Naive thymus-derived CD4-positive, alpha-beta T cell (primary cell): ENCODE measurements at regions not wholly inside any gene's neighbourhood (a gene's known extent, or its start where the extent isn't known, plus 50 kb on each side); places are given as distances from the start of the nearest gene placed in this dataset.

Source experiments
- ATAC-seq: fragments of 150-1000 bp; cut with Tn5 transposase; 2 replicates; pipeline ENCODE4 v1.10.0; 2021; ENCODE audit warnings: mild to moderate bottlenecking, moderate library complexity
- CTCF ChIA-PET: fragments of 350-600 bp; sonication (Branson Sonifier 250); formaldehyde crosslinking; loops from one replicate; lab custom pipeline; 2021; ENCODE audit warnings: antibody characterized with exemption; lab: Charles Lee
- POLR2A ChIA-PET: fragments of 350-600 bp; sonication (Branson Sonifier 250); formaldehyde crosslinking; loops from one replicate; lab custom pipeline; 2021; ENCODE audit warnings: antibody characterized with exemption, inconsistent platforms; lab: Charles Lee
- DNase-seq, 9 donors: peaks; one replicate each; pipeline versions ENCODE4 v3.0.0 to v3.0.0-alpha.2; 2020 to 2022; ENCODE audit warnings: mixed read lengths in 1 of 9
- H3K27ac ChIP-seq: one replicate; pipeline ENCODE4 v1.7.0; 2013; ENCODE audit warnings: mild to moderate bottlenecking, low read depth, low read length, moderate library complexity
- H3K27me3 ChIP-seq, 2 donors: one replicate each; pipeline ENCODE4 v1.7.0; 2013; ENCODE audit warnings: low read length in 2 of 2, mild to moderate bottlenecking in 2 of 2, moderate library complexity in 2 of 2; ENCODE audit not compliant: control insufficient read depth in 2 of 2, insufficient read depth in 2 of 2
- H3K36me3 ChIP-seq, 3 experiments: 1 replicate in 2 of 3; 2 replicates in 1 of 3; pipeline ENCODE4 v1.7.0; 2013; ENCODE audit warnings: low read length in 3 of 3, mild to moderate bottlenecking in 3 of 3, moderate library complexity in 1 of 3; ENCODE audit not compliant: insufficient read depth in 3 of 3, control insufficient read depth in 2 of 3
- H3K4me1 ChIP-seq, 2 donors: one replicate each; pipeline ENCODE4 v1.7.0; 2013; ENCODE audit warnings: low read length in 2 of 2, mild to moderate bottlenecking in 2 of 2, moderate library complexity in 1 of 2; ENCODE audit not compliant: control insufficient read depth in 2 of 2, insufficient read depth in 2 of 2
- H3K4me3 ChIP-seq: 2 replicates; pipeline ENCODE4 v1.7.0; 2013; ENCODE audit warnings: mild to moderate bottlenecking, low read length
- H3K9me3 ChIP-seq, 3 experiments: 1 replicate in 2 of 3; 2 replicates in 1 of 3; pipeline ENCODE4 v1.7.0; 2013; ENCODE audit warnings: low read length in 3 of 3; ENCODE audit not compliant: control insufficient read depth in 2 of 3
- H3K27ac Mint-ChIP-seq, 9 donors: one replicate each; pipeline ENCODE4 v1.8.0; 2020 to 2022; ENCODE audit warnings: mixed read lengths in 9 of 9, mild to moderate bottlenecking in 8 of 9, moderate library complexity in 5 of 9, inconsistent platforms in 2 of 9
- H3K27me3 Mint-ChIP-seq, 5 donors: one replicate each; pipeline ENCODE4 v1.8.0; 2021 to 2022; ENCODE audit warnings: mixed read lengths in 5 of 5, mild to moderate bottlenecking in 1 of 5
- H3K36me3 Mint-ChIP-seq, 5 donors: one replicate each; pipeline ENCODE4 v1.8.0; 2020 to 2022; ENCODE audit warnings: mixed read lengths in 5 of 5, mild to moderate bottlenecking in 3 of 5, inconsistent platforms in 1 of 5
- H3K4me1 Mint-ChIP-seq, 7 donors: one replicate each; pipeline ENCODE4 v1.8.0; 2020 to 2022; ENCODE audit warnings: mixed read lengths in 7 of 7, mild to moderate bottlenecking in 3 of 7, inconsistent platforms in 1 of 7
- H3K4me3 Mint-ChIP-seq, 10 donors: one replicate each; pipeline ENCODE4 v1.8.0; 2020 to 2022; ENCODE audit warnings: mild to moderate bottlenecking in 10 of 10, mixed read lengths in 10 of 10, moderate library complexity in 6 of 10, inconsistent platforms in 2 of 10
- H3K9me3 Mint-ChIP-seq, 11 donors: one replicate each; pipeline ENCODE4 v1.8.0; 2020 to 2022; ENCODE audit warnings: mixed read lengths in 11 of 11, mild to moderate bottlenecking in 4 of 11, inconsistent platforms in 1 of 11, moderate library complexity in 1 of 11
- intact Hi-C, 2 donors: fragments of 100-400 bp; cut with micrococcal nuclease; formaldehyde crosslinking; loops; one replicate each; pipeline ENCODE4 v1.15.1; 2023

DNA sequence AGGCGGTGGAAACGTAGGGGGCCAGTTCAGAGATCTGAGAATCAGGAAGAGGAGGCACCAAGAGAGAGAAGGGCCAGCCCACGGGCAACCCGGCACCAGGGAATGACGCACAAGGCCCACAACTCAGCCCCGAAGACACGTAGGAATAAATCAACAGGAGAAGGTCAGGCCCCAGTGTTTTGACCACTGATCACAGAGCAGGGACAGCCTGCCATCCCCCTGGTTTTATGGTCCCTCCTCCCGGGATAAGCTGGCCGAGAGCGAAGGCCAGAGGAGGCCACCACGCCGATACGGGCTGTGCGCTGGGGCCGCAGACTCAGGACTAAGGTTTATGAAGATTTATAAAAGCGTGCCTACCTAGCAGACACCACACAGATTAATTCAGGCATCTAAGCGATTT lies 341.4 kb downstream of the ZNF516 start:
- Mint-ChIP-seq H3K4me1 (no peaks in the 10 kb centered on the region), H3K27me3 (peaks cover 0 to 10% (median 4%) of the 10 kb centered on the region in 5 donors)
- H3K27me3 ChIP-seq: no peaks in the 10 kb centered on the region

DNA sequence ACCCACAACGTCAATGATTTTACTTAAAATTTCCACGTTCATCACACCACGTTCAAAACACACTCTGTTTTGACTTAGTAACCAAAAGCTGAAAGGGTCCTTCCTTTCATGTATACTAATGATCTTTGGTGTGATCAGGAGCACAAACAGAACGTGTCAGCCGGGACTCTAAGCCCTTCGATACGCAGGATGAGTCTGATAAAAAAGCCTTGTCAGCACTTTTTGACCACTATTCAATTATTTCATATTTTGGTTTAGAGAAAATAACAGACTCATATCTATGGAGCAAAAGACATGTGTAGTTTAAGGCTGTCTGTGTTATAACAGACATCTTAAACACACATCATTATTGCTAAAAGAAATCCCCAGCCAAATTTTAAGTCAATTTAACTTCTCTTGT lies 345.3 kb downstream of the ZNF516 start:
- Histone ChIP-seq H3K27me3 (no peaks in the 10 kb centered on the region), H3K36me3 (no peaks in the 10 kb centered on the region), H3K9me3 (no peaks in the 10 kb centered on the region), H3K4me3 (no peak overlapping the region), H3K27ac (no peak overlapping the region), H3K4me1 (no peaks in the 10 kb centered on the region)
- H3K36me3 Mint-ChIP-seq: no peaks in the 10 kb centered on the region
- no peak for DNase-seq
- no peaks in the 10 kb centered on the region for H3K9me3 Mint-ChIP-seq
- H3K27ac Mint-ChIP-seq: no peak overlapping the region
- intact Hi-C loops: no loop called here
- H3K27me3 Mint-ChIP-seq: peaks cover 0 to 7% (median 4%) of the 10 kb centered on the region in 5 donors
- H3K4me1 Mint-ChIP-seq: no peaks in the 10 kb centered on the region
- ATAC-seq: no peak
- H3K4me3 Mint-ChIP-seq: no peak overlapping the region
- POLR2A ChIA-PET: no interaction called here
- CTCF ChIA-PET: no interaction called here

More for the DNA sequence above, 341.4 kb downstream of the ZNF516 start:
- ChIA-PET CTCF (no interaction called here), POLR2A (no interaction called here)
- Histone ChIP-seq H3K27ac (no peak overlapping the region), H3K4me1 (no peaks in the 10 kb centered on the region), H3K36me3 (no peaks in the 10 kb centered on the region), H3K4me3 (no peak overlapping the region), H3K9me3 (no peaks in the 10 kb centered on the region)
- ATAC-seq: no peak
- Mint-ChIP-seq H3K9me3 (peaks cover 0 to 8% (median 0%) of the 10 kb centered on the region in 11 donors), H3K4me3 (no peak overlapping the region), H3K36me3 (no peaks in the 10 kb centered on the region), H3K27ac (no peak overlapping the region)
- intact Hi-C loops: no loop called here
- DNase-seq: no peak

DNA sequence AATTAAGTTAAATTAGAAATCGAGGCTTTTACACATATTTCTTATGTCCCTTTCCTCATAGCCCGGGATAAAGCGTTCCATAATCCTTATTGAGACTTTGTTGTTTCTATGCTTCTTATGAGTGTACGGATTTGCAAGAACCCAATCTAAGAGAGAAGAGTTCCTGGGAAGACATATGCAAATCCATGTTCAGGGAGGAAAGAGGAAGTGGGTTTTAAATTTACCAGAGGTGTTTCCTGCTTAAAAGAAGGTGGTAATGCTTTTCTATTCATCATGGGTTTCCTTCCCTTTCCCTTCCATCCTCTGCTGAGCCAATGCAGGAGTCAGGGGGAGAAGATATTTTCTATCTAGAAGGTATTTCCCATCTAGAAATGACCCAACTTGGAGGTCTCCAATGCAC lies 345.8 kb downstream of the ZNF516 start:
- Histone ChIP-seq H3K27me3 (no peaks in the 10 kb centered on the region), H3K36me3 (no peaks in the 10 kb centered on the region), H3K4me1 (no peaks in the 10 kb centered on the region), H3K4me3 (no peak overlapping the region), H3K9me3 (no peaks in the 10 kb centered on the region), H3K27ac (no peak overlapping the region)
- intact Hi-C loops: no loop called here
- Mint-ChIP-seq H3K36me3 (no peaks in the 10 kb centered on the region), H3K27ac (no peak overlapping the region), H3K9me3 (no peaks in the 10 kb centered on the region), H3K27me3 (peaks cover 0 to 7% (median 4%) of the 10 kb centered on the region in 5 donors), H3K4me3 (no peak overlapping the region), H3K4me1 (no peaks in the 10 kb centered on the region)
- no peak for DNase-seq
- CTCF ChIA-PET: no interaction called here
- POLR2A ChIA-PET: no interaction called here
- ATAC-seq: no peak

DNA sequence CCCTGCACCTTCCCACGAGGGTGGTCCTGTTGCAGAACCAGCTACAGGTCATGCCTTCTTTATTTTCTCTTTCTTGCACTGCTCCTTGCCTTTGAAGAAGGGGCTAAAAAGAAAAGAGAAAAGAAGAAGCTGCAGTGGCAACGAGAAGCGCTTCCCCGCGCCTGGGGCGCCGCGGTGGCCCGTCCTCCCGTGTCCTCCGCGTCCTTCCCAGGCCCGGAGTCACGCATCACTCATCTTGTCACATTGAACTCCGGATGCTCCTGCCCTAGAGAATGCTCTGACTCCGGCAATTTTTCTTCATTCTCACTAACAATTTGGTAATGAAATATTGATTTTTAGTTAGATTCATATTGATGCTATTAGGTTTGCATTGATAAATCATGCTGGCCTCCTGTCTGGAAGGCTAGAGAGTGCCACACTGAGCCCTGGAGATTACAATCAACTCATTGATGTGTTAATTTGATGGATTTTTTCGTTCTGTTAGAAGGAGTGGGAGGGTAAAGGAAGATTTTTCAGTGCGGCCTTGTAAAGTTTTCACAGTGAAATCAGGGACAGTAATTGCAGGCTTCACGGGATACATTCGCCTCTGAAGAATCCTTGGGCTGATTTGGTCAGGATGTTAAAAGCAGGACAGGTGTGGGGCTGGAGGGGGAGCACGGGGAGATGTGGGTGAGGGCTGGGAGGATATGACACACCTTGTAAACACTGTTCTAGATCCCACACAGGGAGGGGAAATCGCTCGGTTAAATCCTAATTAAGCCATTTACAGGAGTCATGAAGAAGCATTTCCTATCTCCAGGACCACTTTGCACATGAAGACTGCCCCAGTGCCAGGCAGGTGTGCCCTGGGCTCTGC lies 349.3 kb downstream of the ZNF516 start:
- no peaks in the 10 kb centered on the region for H3K9me3 Mint-ChIP-seq
- CTCF ChIA-PET: no interaction called here
- intact Hi-C loops: no loop called here

DNA sequence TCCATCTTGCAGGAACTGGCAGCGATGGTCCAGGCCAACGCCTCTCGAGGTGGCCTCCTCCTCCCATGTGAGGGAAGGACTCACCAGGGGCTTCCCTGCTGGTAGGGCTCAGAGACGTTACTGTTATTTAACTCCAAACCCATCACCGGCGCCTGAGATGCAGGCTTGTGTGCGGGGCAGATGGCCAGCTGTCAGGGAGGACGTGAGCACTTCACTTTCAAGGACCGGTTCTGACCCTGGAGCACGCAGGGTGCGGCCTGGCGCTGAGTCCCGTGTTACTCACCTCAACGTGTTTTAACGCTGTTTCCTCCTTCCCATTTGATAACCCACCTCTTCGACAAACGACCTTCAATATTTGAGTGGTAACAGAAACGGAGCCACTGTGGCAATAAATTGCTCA lies 350.2 kb downstream of the ZNF516 start:
- CTCF ChIA-PET: no interaction called here
- DNase-seq (no peak), ATAC-seq (no peak)
- Histone ChIP-seq H3K9me3 (no peaks in the 10 kb centered on the region), H3K36me3 (no peaks in the 10 kb centered on the region), H3K27ac (no peak overlapping the region), H3K4me1 (no peaks in the 10 kb centered on the region), H3K4me3 (no peak overlapping the region), H3K27me3 (no peaks in the 10 kb centered on the region)
- Mint-ChIP-seq H3K27me3 (peaks cover 0 to 40% (median 8%) of the 10 kb centered on the region in 5 donors), H3K4me3 (no peak overlapping the region), H3K27ac (no peak overlapping the region), H3K4me1 (no peaks in the 10 kb centered on the region), H3K9me3 (peaks cover 0 to 4% (median 0%) of the 10 kb centered on the region in 11 donors), H3K36me3 (no peaks in the 10 kb centered on the region)
- intact Hi-C loops: no loop called here
- POLR2A ChIA-PET: no interaction called here

More for the DNA sequence above, 349.3 kb downstream of the ZNF516 start:
- DNase-seq (no peak), ATAC-seq (no peak)
- Histone ChIP-seq H3K4me1 (no peaks in the 10 kb centered on the region), H3K4me3 (no peak overlapping the region), H3K9me3 (no peaks in the 10 kb centered on the region), H3K27ac (no peak overlapping the region), H3K36me3 (no peaks in the 10 kb centered on the region), H3K27me3 (no peaks in the 10 kb centered on the region)
- Mint-ChIP-seq H3K36me3 (no peaks in the 10 kb centered on the region), H3K27ac (no peak overlapping the region), H3K27me3 (peaks cover 0 to 34% (median 9%) of the 10 kb centered on the region in 5 donors), H3K4me1 (no peaks in the 10 kb centered on the region), H3K4me3 (no peak overlapping the region)
- POLR2A ChIA-PET: no interaction called here

DNA sequence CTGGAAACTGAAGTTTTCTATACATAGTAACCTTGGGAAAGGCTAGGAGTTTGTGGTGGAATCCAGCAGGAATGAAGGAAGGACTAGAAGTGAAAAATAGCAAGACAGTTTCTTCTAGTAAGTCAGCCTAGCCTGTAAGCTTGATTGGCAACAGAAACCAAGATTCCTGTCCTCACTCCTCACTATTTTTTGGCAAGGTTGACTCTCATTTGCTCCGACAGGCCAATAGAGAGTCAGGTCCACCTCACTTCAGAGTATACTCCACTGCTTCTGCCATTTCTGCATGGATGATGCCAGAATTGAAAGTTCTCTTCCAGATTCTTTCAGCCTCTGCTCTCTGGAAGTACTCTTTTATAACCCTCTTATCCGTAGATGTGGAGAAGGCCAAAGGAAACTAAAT lies 352.4 kb downstream of the ZNF516 start:
- H3K9me3 Mint-ChIP-seq: peaks cover 0 to 4% (median 0%) of the 10 kb centered on the region in 11 donors
- Histone ChIP-seq H3K27ac (no peak overlapping the region), H3K27me3 (no peaks in the 10 kb centered on the region), H3K4me3 (no peak overlapping the region), H3K4me1 (no peaks in the 10 kb centered on the region), H3K9me3 (no peaks in the 10 kb centered on the region), H3K36me3 (no peaks in the 10 kb centered on the region)
- H3K4me1 Mint-ChIP-seq: no peaks in the 10 kb centered on the region
- CTCF ChIA-PET: no interaction called here
- H3K36me3 Mint-ChIP-seq: no peaks in the 10 kb centered on the region
- POLR2A ChIA-PET: no interaction called here
- H3K4me3 Mint-ChIP-seq: no peak overlapping the region
- intact Hi-C loops: no loop called here
- H3K27me3 Mint-ChIP-seq: peaks cover 0 to 33% (median 6%) of the 10 kb centered on the region in 5 donors
- ATAC-seq: no peak
- H3K27ac Mint-ChIP-seq: no peak overlapping the region
- DNase-seq: no peak

DNA sequence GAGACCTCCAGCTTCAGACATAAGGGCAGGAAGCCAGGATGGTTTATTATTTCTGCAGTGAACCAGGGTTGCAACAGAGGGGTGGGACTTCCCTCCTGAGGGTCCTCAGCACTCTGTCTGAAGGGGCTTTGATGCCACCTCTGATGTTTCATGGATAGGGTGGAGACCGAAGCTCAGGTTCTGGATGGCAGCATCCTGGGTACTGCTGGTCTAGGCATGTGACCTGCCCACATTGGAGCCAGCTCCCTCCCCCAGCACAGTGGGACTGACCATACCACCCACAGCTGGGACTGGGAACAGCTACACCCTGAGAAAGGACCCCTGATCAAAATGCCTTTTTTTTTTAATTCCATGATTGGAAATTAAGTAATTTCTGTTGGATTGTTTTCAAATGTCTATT lies 355.2 kb downstream of the ZNF516 start:
- no peak overlapping the region for H3K4me3 Mint-ChIP-seq
- peaks cover 0 to 10% (median 0%) of the 10 kb centered on the region in 11 donors for H3K9me3 Mint-ChIP-seq
- no peak overlapping the region for H3K27ac ChIP-seq
- peaks cover 0 to 40% (median 6%) of the 10 kb centered on the region in 5 donors for H3K27me3 Mint-ChIP-seq
- no peaks in the 10 kb centered on the region for H3K36me3 Mint-ChIP-seq
- H3K27me3 ChIP-seq: no peaks in the 10 kb centered on the region
- ChIA-PET POLR2A (interaction anchor here (0.6 kb wide), 1 partner anchor 19 kb away, joined by 5 read pairs; no protein-coding TSS in a partner anchor), CTCF (no interaction called here)
- H3K4me1 ChIP-seq: no peaks in the 10 kb centered on the region
- no peak for ATAC-seq
- intact Hi-C loops: no loop called here
- H3K4me3 ChIP-seq: no peak overlapping the region
- H3K9me3 ChIP-seq: no peaks in the 10 kb centered on the region
- DNase-seq: no peak
- H3K4me1 Mint-ChIP-seq: peaks cover 0 to under 1% (median 0%) of the 10 kb centered on the region in 7 donors
- H3K27ac Mint-ChIP-seq: no peak overlapping the region
- no peaks in the 10 kb centered on the region for H3K36me3 ChIP-seq
